ENCODE measurements at regions not wholly inside any gene's neighbourhood (a gene's known extent, or its start where the extent isn't known, plus 50 kb on each side); places are given as distances from the start of the nearest gene placed in this dataset.

- no peak for TF ChIP-seq CTCF (IDR thresholded peaks at IDR 0.05)
- no peaks in the 10 kb centered on the region for H3K27me3 ChIP-seq (ENCODE audit: control insufficient read depth, insufficient read depth, low read length)
- Mint-ChIP-seq H3K27ac (no peak overlapping the region), H3K27me3 (ENCODE audit: low read depth in 2 of 2) (peaks cover 7 to 11% of the 10 kb centered on the region in 2 donors), H3K36me3 (no peaks in the 10 kb centered on the region), H3K9me3 (peaks cover 0 to 2% of the 10 kb centered on the region in 2 donors), H3K4me3 (no peak overlapping the region), H3K4me1 (no peaks in the 10 kb centered on the region)
- peaks cover 3% of the 10 kb centered on the region for H3K9me3 ChIP-seq (ENCODE audit: control insufficient read depth, insufficient read depth, low read length)
- intact Hi-C loops (cut with micrococcal nuclease) = no loop called here
- WGBS (ENCODE audit: insufficient coverage) = 93% methylated on average over 2 of the region's 2 CpGs
- no peaks in the 10 kb centered on the region for H3K36me3 ChIP-seq (ENCODE audit: control insufficient read depth, insufficient read depth, low read length)
- H3K27ac ChIP-seq (ENCODE audit: low read length) = no peak overlapping the region
- ATAC-seq = no peak
- no peak overlapping the region for H3K4me3 ChIP-seq (ENCODE audit: low read length)
- H3K4me1 ChIP-seq (ENCODE audit: control insufficient read depth, insufficient read depth, low read length) = no peaks in the 10 kb centered on the region
- no peak for DNase-seq
These were observed 59.9 kb upstream of the BOD1 start for GRCh38 chr5:173676375-173676774.

GRCh38 chr5:173677125-173677672 lies 60.7 kb upstream of the BOD1 start:
- Histone ChIP-seq H3K36me3 (ENCODE audit: control insufficient read depth, insufficient read depth, low read length) (no peaks in the 10 kb centered on the region), H3K4me3 (ENCODE audit: low read length) (no peak overlapping the region), H3K4me1 (ENCODE audit: control insufficient read depth, insufficient read depth, low read length) (no peaks in the 10 kb centered on the region), H3K27ac (ENCODE audit: low read length) (no peak overlapping the region), H3K9me3 (ENCODE audit: control insufficient read depth, insufficient read depth, low read length) (peaks cover 3% of the 10 kb centered on the region), H3K27me3 (ENCODE audit: control insufficient read depth, insufficient read depth, low read length) (no peaks in the 10 kb centered on the region)
- intact Hi-C loops (cut with micrococcal nuclease) = no loop called here
- Mint-ChIP-seq H3K4me3 (no peak overlapping the region), H3K9me3 (peaks cover 0 to 2% of the 10 kb centered on the region in 2 donors), H3K27ac (no peak overlapping the region), H3K4me1 (no peaks in the 10 kb centered on the region), H3K27me3 (ENCODE audit: low read depth in 2 of 2) (peaks cover 7 to 9% of the 10 kb centered on the region in 2 donors), H3K36me3 (no peaks in the 10 kb centered on the region)
- DNase-seq (no peak), ATAC-seq (no peak)
- 77% methylated on average over 2 of the region's 2 CpGs for WGBS (ENCODE audit: insufficient coverage)
- TF ChIP-seq CTCF (IDR thresholded peaks at IDR 0.05) = no peak

- Mint-ChIP-seq H3K27me3 (ENCODE audit: low read depth in 2 of 2) (peaks cover 0 to 5% of the 10 kb centered on the region in 2 donors), H3K36me3 (no peaks in the 10 kb centered on the region), H3K4me3 (no peak overlapping the region), H3K9me3 (peaks cover 0 to 2% of the 10 kb centered on the region in 2 donors), H3K27ac (no peak overlapping the region), H3K4me1 (no peaks in the 10 kb centered on the region)
- H3K9me3 ChIP-seq (ENCODE audit: control insufficient read depth, insufficient read depth, low read length) = peaks cover 3% of the 10 kb centered on the region
- H3K27ac ChIP-seq (ENCODE audit: low read length) = peak overlapping the region; percentile 27
- no peaks in the 10 kb centered on the region for H3K27me3 ChIP-seq (ENCODE audit: control insufficient read depth, insufficient read depth, low read length)
- intact Hi-C loops (cut with micrococcal nuclease) = no loop called here
- WGBS (ENCODE audit: insufficient coverage) = 96% methylated on average over 6 of the region's 6 CpGs
- H3K36me3 ChIP-seq (ENCODE audit: control insufficient read depth, insufficient read depth, low read length) = no peaks in the 10 kb centered on the region
- no peak overlapping the region for H3K4me3 ChIP-seq (ENCODE audit: low read length)
- ATAC-seq = peak in 1 of 3 donors; percentile 41
- no peak for DNase-seq
- no peaks in the 10 kb centered on the region for H3K4me1 ChIP-seq (ENCODE audit: control insufficient read depth, insufficient read depth, low read length)
- TF ChIP-seq CTCF (IDR thresholded peaks at IDR 0.05) = no peak
These were observed 63.6 kb upstream of the BOD1 start for GRCh38 chr5:173679909-173680630.
